MM.1S (cell line): ENCODE measurements at regions not wholly inside any gene's neighbourhood (a gene's known extent, or its start where the extent isn't known, plus 50 kb on each side); places are given as distances from the start of the nearest gene placed in this dataset.

ENCODE experiments used
- EZH2 ChIP-seq: fragments of 300-600 bp; sonication (generic); optimal IDR thresholded peaks from 2 replicates; pipeline ENCODE3; 2017; ENCODE audit warnings: low read depth, mild to moderate bottlenecking, antibody characterized with exemption, low read length, mixed read lengths
- TF ChIP-seq, protein P1 (sequence below): fragments of 300-600 bp; sonication (generic); IDR thresholded peaks from 2 replicates; pipeline ENCODE4 v1.5.1; 2016; ENCODE audit warnings: antibody characterized with exemption, low read length, mixed read lengths

DNA sequence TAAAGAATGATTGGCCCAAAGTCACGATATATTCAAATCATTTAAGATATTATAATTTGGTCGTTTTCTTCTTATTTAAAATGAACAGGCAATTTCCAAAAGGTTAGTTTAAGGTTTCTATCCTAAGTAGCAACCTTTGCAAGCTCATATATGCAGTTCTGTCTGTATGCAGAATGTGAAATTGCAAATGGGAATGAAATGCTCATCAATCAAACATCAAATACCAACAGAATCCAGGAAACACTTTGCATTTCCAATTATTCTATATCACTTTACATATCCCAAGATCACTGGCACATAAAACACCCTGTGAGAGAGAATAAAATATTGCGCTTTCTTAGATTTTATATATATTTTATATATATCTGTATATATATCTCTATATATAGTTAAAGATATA lies 237.3 kb downstream of the NRIP1 start:
- no peak for TF ChIP-seq EZH2
- TF ChIP-seq, protein P1, sequence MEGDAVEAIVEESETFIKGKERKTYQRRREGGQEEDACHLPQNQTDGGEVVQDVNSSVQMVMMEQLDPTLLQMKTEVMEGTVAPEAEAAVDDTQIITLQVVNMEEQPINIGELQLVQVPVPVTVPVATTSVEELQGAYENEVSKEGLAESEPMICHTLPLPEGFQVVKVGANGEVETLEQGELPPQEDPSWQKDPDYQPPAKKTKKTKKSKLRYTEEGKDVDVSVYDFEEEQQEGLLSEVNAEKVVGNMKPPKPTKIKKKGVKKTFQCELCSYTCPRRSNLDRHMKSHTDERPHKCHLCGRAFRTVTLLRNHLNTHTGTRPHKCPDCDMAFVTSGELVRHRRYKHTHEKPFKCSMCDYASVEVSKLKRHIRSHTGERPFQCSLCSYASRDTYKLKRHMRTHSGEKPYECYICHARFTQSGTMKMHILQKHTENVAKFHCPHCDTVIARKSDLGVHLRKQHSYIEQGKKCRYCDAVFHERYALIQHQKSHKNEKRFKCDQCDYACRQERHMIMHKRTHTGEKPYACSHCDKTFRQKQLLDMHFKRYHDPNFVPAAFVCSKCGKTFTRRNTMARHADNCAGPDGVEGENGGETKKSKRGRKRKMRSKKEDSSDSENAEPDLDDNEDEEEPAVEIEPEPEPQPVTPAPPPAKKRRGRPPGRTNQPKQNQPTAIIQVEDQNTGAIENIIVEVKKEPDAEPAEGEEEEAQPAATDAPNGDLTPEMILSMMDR, result no peak
